ENCODE measurements at regions not wholly inside any gene's neighbourhood (a gene's known extent, or its start where the extent isn't known, plus 50 kb on each side); places are given as distances from the start of the nearest gene placed in this dataset.
A peak's percentile ranks its signal among the peaks of the same experiment; 100 is the strongest.

GRCh38 chr2:120614901-120615300 is 120.8 kb upstream of the GLI2 start:
- intact Hi-C loops (cut with DNase I), result no loop called here
- DNase-seq (peak in 1 of 5 donors; percentile 26), FAIRE-seq (no peak)
- TF ChIP-seq CTCF (IDR thresholded peaks at IDR 0.05; ENCODE audit: borderline replicate concordance, extremely low read depth, insufficient read depth), result no peak
- Histone ChIP-seq H3K27ac (ENCODE audit: low read depth in 2 of 2, low read length in 2 of 2) (no peak overlapping the region), H3K36me3 (ENCODE audit: control insufficient read depth in 2 of 3, insufficient read depth in 3 of 3, low read length in 3 of 3) (no peaks in the 10 kb centered on the region), H3K9ac (ENCODE audit: low read length in 3 of 3) (no peak overlapping the region), H3K27me3 (ENCODE audit: control insufficient read depth, insufficient read depth, low read length) (no peaks in the 10 kb centered on the region), H3K4me3 (ENCODE audit: low read length in 3 of 3) (no peak overlapping the region), H3K9me3 (ENCODE audit: control insufficient read depth in 2 of 3, insufficient read depth in 1 of 3, low read length in 3 of 3) (no peaks in the 10 kb centered on the region), H3K4me1 (ENCODE audit: control insufficient read depth in 2 of 3, insufficient read depth in 2 of 3, low read depth in 1 of 3, low read length in 3 of 3) (no peaks in the 10 kb centered on the region)

- Histone ChIP-seq H3K27ac (ENCODE audit: low read depth in 2 of 2, low read length in 2 of 2) (no peak overlapping the region), H3K4me3 (ENCODE audit: low read length in 3 of 3) (no peak overlapping the region), H3K9ac (ENCODE audit: low read length in 3 of 3) (no peak overlapping the region), H3K4me1 (ENCODE audit: control insufficient read depth in 2 of 3, insufficient read depth in 2 of 3, low read depth in 1 of 3, low read length in 3 of 3) (no peaks in the 10 kb centered on the region), H3K27me3 (ENCODE audit: control insufficient read depth, insufficient read depth, low read length) (no peaks in the 10 kb centered on the region), H3K36me3 (ENCODE audit: control insufficient read depth in 2 of 3, insufficient read depth in 3 of 3, low read length in 3 of 3) (no peaks in the 10 kb centered on the region), H3K9me3 (ENCODE audit: control insufficient read depth in 2 of 3, insufficient read depth in 1 of 3, low read length in 3 of 3) (no peaks in the 10 kb centered on the region)
- FAIRE-seq (no peak), DNase-seq (peak in 1 of 5 donors; percentile 14)
- no peak for TF ChIP-seq CTCF (IDR thresholded peaks at IDR 0.05; ENCODE audit: borderline replicate concordance, extremely low read depth, insufficient read depth)
- intact Hi-C loops (cut with DNase I), result no loop called here
These were observed 119.4 kb upstream of the GLI2 start for GRCh38 chr2:120616261-120616660.

GRCh38 chr2:120617055-120617454 is 118.6 kb upstream of the GLI2 start:
- Histone ChIP-seq H3K9me3 (ENCODE audit: control insufficient read depth in 2 of 3, insufficient read depth in 1 of 3, low read length in 3 of 3) (no peaks in the 10 kb centered on the region), H3K4me1 (ENCODE audit: control insufficient read depth in 2 of 3, insufficient read depth in 2 of 3, low read depth in 1 of 3, low read length in 3 of 3) (no peaks in the 10 kb centered on the region), H3K9ac (ENCODE audit: low read length in 3 of 3) (no peak overlapping the region), H3K36me3 (ENCODE audit: control insufficient read depth in 2 of 3, insufficient read depth in 3 of 3, low read length in 3 of 3) (no peaks in the 10 kb centered on the region), H3K4me3 (ENCODE audit: low read length in 3 of 3) (no peak overlapping the region), H3K27ac (ENCODE audit: low read depth in 2 of 2, low read length in 2 of 2) (no peak overlapping the region), H3K27me3 (ENCODE audit: control insufficient read depth, insufficient read depth, low read length) (no peaks in the 10 kb centered on the region)
- TF ChIP-seq CTCF (IDR thresholded peaks at IDR 0.05; ENCODE audit: borderline replicate concordance, extremely low read depth, insufficient read depth), result no peak
- intact Hi-C loops (cut with DNase I), result no loop called here
- no peak for FAIRE-seq
- DNase-seq, result peak in 1 of 5 donors; percentile 37

- no peaks in the 10 kb centered on the region for H3K4me1 ChIP-seq (ENCODE audit: control insufficient read depth in 2 of 3, insufficient read depth in 2 of 3, low read depth in 1 of 3, low read length in 3 of 3)
- no peak overlapping the region for H3K4me3 ChIP-seq (ENCODE audit: low read length in 3 of 3)
- intact Hi-C loops (cut with DNase I), result no loop called here
- TF ChIP-seq CTCF (IDR thresholded peaks at IDR 0.05; ENCODE audit: borderline replicate concordance, extremely low read depth, insufficient read depth), result no peak
- H3K9ac ChIP-seq (ENCODE audit: low read length in 3 of 3), result no peak overlapping the region
- FAIRE-seq, result no peak
- H3K27me3 ChIP-seq (ENCODE audit: control insufficient read depth, insufficient read depth, low read length), result no peaks in the 10 kb centered on the region
- H3K36me3 ChIP-seq (ENCODE audit: control insufficient read depth in 2 of 3, insufficient read depth in 3 of 3, low read length in 3 of 3), result no peaks in the 10 kb centered on the region
- DNase-seq, result no peak
- no peak overlapping the region for H3K27ac ChIP-seq (ENCODE audit: low read depth in 2 of 2, low read length in 2 of 2)
- H3K9me3 ChIP-seq (ENCODE audit: control insufficient read depth in 2 of 3, insufficient read depth in 1 of 3, low read length in 3 of 3), result no peaks in the 10 kb centered on the region
These were observed 116.8 kb upstream of the GLI2 start for GRCh38 chr2:120618830-120619229.

Measured in kidney (tissue), 13 donors.